Activated gamma-delta T cell treated with Interleukin-2 at 50 U/mL for 16 hours (primary cell): ENCODE measurements at regions not wholly inside any gene's neighbourhood (a gene's known extent, or its start where the extent isn't known, plus 50 kb on each side); places are given as distances from the start of the nearest gene placed in this dataset.
A peak's percentile ranks its signal among the peaks of the same experiment; 100 is the strongest.

ENCODE experiments used
- DNase-seq: peaks from one replicate; pipeline ENCODE4 v3.0.0-alpha.2; 2020

DNA sequence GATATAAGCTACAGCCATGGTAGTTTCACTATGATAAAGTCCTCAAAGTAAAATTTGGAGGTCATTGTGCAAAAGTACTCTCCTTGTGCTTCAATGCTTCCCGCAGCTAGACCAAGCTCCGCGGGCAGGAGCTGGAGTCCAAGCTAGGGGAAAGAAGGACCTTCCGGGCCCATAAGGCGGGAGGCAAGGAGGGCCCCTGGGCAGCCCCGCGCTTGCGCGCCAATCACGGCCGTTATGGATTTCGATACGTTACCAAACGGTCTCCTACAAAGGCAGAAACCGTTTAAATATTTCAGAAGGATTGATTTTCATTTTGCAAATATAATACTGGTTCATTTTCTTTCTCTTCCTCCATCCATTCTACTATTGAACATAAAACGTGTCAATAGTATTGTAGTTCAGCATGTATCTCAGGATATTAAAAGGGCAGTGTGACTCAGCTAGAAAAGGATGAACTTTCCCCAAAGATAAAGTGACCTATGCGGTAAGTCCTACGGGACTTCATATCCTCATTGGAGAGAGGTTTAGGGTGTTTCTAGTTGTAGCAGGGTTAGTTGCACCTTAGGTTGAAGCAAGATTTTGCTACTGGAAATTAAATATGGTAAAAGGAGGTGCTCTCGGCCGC lies 128.0 kb downstream of the KIF20B start:
- DNase-seq = no peak

GRCh38 chr10:89829887-89830269 lies 128.5 kb downstream of the KIF20B start:
- no peak for DNase-seq

DNA sequence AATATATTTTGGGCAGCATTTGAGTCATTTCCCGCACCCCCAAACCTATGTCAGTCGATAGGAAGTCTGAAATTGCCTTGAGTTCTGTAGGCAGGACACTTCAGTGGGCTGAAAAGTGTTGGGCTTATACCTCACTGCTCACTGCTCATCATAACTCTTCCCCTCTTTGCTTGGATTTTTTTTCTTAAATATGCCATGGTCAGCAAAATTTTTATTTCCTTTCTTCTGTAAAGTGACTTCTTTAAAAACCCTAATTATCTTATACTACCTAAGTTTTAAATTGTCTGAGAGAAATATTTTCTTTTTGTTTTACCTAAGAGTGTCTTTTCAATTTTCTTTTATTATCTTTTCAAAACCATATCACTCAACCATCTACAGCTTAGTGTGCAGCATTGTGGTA lies 129.2 kb downstream of the KIF20B start:
- no peak for DNase-seq

DNA sequence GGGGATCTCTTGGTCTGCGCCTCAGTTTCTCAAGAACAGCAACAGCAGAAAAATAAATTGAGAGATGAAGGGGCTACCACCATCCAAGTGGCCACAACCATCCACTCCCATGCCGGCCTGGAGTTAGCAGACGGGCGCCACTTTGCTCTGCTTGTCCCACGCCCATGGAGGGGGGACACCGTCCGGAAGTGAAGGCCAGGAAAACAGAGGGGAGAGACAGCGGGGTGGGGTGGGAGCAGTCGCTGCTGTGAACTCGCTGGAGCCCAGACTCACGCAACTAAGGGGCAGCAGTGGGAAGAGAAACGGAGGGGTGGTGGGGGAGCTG lies 135.4 kb downstream of the KIF20B start:
- DNase-seq = no peak

GRCh38 chr10:89837165-89838043 lies 136.0 kb downstream of the KIF20B start:
- DNase-seq = peak; percentile 31

DNA sequence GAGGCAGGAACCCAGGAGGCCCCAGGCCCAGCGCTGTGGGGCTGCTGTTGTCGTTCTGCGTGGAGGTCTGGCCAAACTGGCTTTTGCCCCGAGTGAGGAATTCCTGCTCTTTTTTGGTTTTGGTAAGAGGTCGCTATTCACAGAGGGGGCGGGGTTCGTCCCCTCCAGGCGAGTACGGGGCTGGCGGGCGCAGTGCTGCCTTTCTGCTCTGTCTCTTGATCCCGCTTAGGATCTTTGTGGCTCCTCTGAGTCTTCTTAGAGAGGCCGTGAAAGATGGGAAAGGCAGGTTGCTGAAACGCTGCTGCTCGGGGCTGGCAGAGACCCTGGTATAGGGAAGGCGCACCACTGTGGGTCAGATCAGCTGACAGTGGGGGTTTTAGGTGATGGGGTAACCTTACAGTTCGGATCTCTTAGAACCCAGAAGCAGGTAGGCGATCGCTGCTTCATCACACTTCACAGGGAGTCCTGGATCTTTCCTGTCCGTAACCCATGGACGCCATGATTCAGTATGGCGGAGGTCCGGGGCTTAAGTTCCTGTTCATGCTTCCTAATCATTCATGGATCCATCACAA lies 136.7 kb downstream of the KIF20B start:
- no peak for DNase-seq

- no peak for DNase-seq
These were observed 144.3 kb downstream of the KIF20B start for GRCh38 chr10:89845541-89846280.

DNA sequence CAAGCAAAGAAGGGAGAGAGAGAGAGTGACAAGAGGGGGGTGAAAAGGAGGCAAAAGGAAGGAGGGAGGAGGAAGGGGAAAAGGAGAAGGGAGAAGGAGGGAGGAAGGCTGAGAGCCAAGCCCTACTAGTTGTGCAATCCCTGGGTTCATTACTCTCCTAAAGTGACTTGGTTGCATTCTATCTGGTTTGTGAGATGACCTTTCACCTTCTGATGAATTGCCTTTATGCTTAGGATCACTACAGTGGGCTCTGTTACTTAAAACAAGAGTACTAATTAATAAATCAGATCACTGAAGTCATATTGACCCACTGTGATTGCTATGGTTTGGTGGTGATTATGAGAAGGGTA lies 144.9 kb downstream of the KIF20B start:
- DNase-seq = no peak

DNA sequence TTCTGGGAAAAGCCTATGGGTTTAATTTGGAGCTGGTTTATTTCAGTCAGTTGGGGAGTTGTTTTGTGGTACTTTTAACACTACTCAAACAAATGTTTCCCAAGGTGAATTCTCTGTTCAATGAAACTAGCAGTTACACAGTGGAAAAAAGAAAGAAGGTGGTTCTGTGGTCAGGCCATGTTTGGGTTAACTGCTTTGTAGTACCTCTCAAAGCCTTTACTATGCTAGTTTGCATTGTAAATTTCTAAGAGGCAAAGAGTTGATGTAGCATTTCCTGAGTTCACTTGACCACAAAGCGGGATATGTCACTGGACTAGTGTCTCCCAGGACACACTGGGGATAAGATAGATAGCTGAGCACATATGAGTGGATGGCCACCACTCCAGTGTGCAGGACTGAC lies 145.4 kb downstream of the KIF20B start:
- no peak for DNase-seq

DNA sequence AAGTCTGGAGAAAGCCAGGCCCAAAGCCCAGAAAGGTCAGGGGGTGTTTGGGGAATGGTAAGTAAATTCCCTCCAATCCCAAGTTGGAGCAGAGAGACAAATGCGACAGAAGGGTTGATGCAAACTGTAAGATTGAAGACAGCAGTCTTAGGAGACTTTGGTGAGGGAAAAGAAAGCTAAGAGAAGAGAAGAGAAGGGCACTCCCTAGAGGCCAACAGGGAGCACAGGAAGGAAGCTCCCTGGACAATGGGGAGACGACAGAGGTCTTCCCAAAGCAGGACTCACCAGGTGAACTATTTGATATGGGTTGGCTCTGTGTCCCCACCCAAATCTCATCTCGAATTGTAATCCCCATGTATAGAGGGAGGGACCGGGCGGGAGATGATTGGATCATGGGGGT lies 151.5 kb downstream of the KIF20B start:
- no peak for DNase-seq

GRCh38 chr10:89853781-89854191 lies 152.4 kb downstream of the KIF20B start:
- no peak for DNase-seq

DNA sequence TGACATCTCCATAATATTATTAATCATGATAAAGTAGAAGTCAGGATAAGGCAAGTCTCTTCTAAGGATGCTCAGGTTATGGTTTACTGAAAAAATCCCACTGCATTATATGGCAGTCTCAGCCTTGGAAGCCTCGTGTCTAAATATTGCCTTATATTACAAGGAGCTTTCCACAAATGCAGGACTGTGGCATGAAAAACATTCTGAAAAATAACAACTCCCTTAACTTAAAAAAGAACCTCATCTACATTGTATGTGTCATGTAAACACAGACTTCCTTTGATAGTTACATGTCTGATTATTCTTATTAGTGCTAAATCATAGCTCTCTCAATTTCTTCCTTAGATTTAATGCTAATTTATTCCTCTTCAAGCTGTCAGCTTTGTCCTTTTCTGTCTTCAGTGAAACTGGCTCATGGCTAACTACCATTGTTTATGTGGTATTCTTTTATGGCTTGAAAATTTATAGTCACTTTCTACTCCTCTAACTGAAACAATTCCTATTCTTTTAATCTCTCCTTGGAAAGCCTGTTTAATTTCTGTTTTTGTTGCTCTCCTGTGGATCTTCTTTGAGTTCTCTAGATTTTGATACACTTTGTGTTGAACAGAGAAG lies 156.1 kb downstream of the KIF20B start:
- DNase-seq = no peak

GRCh38 chr10:89861199-89861573 lies 159.8 kb downstream of the KIF20B start:
- DNase-seq = no peak

DNA sequence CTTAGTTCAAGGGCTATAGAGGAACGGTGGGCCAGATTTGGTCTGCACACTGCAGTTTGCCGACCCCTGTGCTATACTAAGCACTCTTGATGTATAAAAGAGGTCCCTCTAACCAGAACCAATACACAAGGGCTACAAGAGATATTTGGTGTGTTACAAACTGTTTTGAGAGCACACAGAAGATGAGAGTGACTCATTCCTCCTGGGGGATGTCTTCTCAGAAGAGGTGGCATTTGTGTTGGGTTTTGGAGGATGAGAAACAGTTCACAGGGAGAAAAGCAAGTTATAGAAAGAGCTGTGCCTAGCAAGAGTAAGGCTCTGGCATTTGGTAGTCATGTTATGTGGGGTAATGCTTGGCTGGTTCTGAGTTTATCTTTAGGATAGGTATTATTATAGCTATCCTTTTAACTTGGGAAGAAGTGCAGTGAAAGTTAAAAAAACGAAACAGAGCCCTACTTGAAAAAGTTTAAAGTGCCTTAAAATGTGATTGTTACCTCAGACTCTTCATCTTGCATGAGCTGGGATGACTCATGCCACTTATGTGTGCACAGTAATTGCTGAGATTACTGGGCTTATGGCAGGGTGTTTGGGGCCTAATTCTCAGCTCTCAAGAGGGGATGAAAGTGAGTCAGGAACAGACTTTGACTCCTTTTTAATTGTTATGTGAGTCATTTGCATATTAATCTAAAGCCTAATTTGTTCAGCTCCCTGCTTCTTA lies 160.4 kb downstream of the KIF20B start:
- no peak for DNase-seq

DNA sequence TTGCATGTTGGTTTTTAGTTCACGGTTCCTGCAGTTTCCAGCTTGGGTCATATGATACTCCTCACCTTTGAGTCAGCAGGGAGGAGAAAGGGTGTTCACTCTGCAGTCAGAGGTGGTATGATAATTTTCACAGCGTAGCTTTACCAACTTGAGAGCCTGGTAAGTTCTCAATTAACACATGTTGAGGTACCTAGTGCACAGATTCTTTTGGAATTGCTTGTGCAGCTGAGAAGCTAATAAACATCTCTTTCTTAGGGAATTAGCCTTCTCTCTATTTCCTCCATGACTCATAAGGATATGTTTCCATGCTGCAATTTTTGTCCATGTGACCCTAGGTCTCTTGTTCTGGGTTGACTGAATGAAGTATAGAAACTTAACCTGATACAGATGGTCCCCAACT lies 166.6 kb downstream of the KIF20B start:
- DNase-seq = no peak

DNA sequence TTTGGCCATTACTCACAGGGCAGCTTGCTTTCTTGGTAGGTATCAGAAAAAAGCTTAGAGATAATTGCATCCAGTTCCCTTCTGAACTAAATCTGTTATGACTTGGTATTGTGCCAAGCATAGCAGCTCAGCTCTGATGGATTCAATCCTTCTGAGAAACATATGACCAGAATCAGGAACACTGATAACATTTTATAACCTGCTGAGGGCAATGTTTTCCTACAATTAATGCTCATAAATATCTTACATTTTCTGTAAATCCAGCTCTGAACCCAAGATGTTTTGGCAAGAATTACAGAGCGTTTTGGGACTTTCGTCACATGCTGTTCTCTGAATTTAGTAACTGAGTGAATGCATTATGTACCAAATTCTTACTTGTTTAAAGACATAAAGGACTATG lies 167.8 kb downstream of the KIF20B start:
- DNase-seq = no peak

DNA sequence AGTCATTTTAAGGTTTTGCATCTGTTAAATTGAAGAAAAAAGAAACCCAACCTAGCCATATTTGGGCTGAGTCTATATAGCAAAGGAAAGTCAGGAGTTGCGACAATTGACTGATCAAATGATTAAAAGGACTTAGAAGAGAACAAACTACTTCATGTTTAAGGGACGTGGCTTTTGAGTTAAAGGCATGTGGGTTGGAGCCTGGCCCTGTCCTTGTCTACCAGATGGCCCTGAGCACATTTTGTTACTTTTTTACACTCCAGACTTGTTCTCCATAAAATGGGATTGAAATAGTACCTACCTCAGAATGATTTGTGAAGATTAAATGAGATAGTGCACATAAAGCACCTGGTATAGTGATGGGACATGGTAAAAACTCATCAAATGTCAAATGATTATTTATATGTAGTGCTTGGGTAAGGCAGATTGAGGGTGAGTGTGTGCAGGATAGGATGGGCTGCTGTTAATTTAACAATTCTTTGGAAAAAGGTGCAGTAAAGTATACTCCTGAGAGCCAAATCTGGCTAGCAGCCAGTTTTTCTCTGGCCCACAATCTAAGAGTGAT lies 168.3 kb downstream of the KIF20B start:
- no peak for DNase-seq

DNA sequence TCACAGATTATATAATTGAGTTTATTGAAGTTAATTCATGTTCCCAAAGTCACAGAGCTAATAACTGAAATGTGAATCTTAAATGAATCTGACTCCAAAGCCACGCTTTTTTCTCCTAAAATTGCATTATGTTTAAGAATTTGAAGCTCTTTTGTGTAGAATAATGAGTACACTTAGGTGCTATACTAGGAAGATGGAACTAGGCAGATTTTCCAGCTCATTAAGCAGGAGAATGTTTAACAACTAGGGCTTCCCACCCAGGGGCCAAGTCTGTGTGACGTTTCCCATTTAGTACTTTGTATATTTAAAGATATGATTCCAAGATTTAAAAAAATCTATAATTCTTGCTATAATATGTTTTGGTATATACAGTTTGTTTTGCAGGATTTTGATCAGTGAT lies 169.5 kb downstream of the KIF20B start:
- no peak for DNase-seq

DNA sequence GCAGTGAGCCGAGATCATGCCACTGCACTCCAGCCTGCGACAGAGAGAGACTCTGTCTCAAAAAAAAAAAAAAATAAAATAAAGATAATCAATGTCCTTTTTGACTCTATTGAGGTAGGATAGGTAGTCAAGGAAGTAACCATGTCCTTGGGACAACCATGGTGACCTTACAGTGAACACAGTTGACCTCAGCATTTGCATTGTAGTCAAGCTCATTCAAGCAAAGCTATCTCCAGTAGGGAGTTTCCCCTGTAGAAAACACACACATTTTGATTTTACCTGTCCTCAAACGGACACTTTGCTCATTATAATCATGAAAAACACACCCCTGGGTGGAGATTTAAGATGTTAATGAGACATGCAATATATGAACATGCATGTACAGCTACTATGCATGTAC lies 171.7 kb downstream of the KIF20B start:
- no peak for DNase-seq

DNA sequence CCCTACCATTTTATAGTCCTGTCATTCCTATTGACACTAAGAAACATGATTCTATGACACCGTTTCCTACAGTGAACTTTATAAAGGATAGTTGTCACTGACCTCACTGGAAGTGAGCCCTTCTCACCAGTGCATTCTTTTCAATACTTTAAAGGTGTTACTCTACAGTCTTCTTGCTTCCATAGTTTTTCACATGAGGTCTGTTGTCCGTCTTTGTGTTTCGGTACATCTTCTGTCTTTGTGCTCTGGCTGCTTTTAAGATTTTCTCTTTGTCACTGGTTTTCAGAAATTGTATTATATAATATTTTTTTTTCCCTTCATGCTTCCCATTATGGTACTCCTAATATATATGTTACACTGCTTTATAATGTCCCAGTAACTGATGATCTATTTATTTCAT lies 174.2 kb downstream of the KIF20B start:
- DNase-seq = no peak

- DNase-seq = no peak
These were observed 177.7 kb downstream of the KIF20B start for GRCh38 chr10:89879121-89879520.

DNA sequence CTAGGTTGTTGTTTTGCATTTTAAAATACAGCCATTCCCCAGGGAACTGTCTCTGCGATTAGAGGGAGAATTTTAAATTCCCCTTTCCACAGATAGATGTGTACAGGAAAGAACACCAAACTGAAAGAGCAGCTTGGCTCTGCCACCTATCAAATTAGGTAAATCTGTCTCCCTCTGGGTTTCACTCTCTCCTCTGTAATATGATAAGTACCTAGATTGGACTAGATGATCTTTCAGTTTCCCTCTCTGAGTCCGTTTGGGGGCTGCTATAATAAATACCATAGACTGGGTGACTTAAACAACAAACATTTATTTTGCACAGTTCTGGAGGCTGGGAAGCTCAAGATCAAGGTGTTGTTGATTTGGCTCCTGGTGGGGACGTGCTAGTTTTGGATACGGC lies 186.0 kb downstream of the KIF20B start:
- DNase-seq = no peak
